ENCODE measurements at regions not wholly inside any gene's neighbourhood (a gene's known extent, or its start where the extent isn't known, plus 50 kb on each side); places are given as distances from the start of the nearest gene placed in this dataset.

DNA sequence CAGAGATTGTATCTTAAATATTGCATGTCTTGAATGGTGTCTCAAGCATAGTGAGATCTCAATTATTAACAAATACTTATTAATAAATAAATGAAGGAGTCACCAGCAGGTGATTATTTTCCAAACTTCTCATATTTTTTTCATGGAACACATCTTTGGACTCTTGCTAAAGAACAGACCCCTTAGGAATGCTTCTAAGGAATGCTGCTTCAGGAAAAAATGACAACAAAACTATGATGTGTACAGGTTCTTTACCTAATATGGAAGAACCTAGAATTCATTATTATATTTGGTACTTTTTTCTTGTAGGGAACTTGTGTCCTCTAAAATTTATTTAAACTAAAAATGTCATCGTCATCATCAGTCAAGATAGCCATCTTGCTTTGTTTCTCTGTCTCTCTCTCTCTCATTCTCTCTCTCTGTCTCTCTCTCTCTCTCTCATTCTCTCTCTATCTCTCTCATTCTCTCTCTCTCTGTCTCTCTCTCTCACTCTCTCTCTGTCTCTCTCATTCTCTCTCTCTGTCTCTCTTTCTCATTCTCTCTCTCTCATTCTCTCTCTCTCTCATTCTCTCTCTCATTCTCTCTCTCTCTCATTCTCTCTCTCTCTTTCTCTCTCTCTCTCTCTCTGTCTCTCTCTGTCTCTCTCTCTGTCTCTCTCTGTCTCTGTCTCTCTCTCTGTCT, 63.0 kb upstream of the ETS2 start:
- intact Hi-C loops (cut with micrococcal nuclease) (no loop called here), in situ Hi-C loops (cut with MboI) (no loop called here)
- Histone ChIP-seq H3K9me1 (ENCODE audit: control insufficient read depth, insufficient read depth, low read length) (no peaks in the 10 kb centered on the region), H3K4me3 (no peak overlapping the region), H3K4me2 (ENCODE audit: insufficient read depth, low read length) (no peak overlapping the region), H3K79me2 (ENCODE audit: control insufficient read depth, insufficient read depth, low read length) (no peaks in the 10 kb centered on the region), H3K27ac (ENCODE audit: extremely low read depth, low read depth, low read length) (no peak overlapping the region), H2AFZ (ENCODE audit: low read depth, low read length) (no peak overlapping the region), H3K27me3 (ENCODE audit: control insufficient read depth in 2 of 2, insufficient read depth in 2 of 2, low read length in 2 of 2) (peaks cover 17 to 19% of the 10 kb centered on the region in 2 experiments; a peak in 4 of 5 replicates), H3K36me3 (ENCODE audit: control insufficient read depth, insufficient read depth, low read length) (no peaks in the 10 kb centered on the region), H4K20me1 (replicated peaks; ENCODE audit: control insufficient read depth, insufficient read depth, low read length) (no peaks in the 10 kb centered on the region), H3K9ac (ENCODE audit: insufficient read depth in 1 of 2, low read depth in 2 of 2, low read length in 2 of 2) (no peak overlapping the region), H3K4me1 (replicated peaks in 1 of 2; ENCODE audit: control insufficient read depth in 2 of 2, insufficient read depth in 2 of 2, low read length in 2 of 2) (peaks cover 0 to 8% of the 10 kb centered on the region in 2 experiments; a peak in 1 of 5 replicates), H3K9me3 (replicated peaks; ENCODE audit: control insufficient read depth, insufficient read depth, low read depth, low read length) (0 out of 2 replicates have a peak, but pooled peaks cover 4% of the 10 kb centered on the region)
- WGBS (ENCODE audit: insufficient coverage, low coverage, missing lambda C conversion rate), result 0% methylated on average over 1 of the region's 1 CpG
- BruUV-seq (replicated peaks), result no TSS peak
- ATAC-seq (no peak), DNase-seq (ENCODE audit: extremely low read depth in 1 of 4, low spot score in 3 of 4) (no peak), FAIRE-seq (no peak)
- CTCF ChIA-PET (ENCODE audit: low intra/inter-chr PET ratio), result no interaction called here
- TF ChIP-seq, protein P1, sequence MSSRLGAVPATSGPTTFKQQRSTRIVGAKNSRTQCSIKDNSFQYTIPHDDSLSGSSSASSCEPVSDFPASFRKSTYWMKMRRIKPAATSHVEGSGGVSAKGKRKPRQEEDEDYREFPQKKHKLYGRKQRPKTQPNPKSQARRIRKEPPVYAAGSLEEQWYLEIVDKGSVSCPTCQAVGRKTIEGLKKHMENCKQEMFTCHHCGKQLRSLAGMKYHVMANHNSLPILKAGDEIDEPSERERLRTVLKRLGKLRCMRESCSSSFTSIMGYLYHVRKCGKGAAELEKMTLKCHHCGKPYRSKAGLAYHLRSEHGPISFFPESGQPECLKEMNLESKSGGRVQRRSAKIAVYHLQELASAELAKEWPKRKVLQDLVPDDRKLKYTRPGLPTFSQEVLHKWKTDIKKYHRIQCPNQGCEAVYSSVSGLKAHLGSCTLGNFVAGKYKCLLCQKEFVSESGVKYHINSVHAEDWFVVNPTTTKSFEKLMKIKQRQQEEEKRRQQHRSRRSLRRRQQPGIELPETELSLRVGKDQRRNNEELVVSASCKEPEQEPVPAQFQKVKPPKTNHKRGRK (tag; IDR thresholded peaks at IDR 0.05), result peak; percentile 86
- peak; percentile 68; the same call in 1 of the 2 replicates for TF ChIP-seq ELF4 (CRISPR knock-in tag; IDR thresholded peaks at IDR 0.05)
- no peak for TF ChIP-seq ZSCAN32 (CRISPR knock-in tag; IDR thresholded peaks at IDR 0.05)
- 0 out of 2 replicates have a peak, but pooled peaks have one; percentile 6 for TF ChIP-seq ZNF316 (IDR thresholded peaks at IDR 0.05)
- POLR2A ChIA-PET, result interaction anchor here (0.6 kb wide), 1 partner anchor 156 kb away, joined by 4 read pairs; no protein-coding TSS in a partner anchor
